Amygdala (tissue), 56 donors: ENCODE measurements at regions not wholly inside any gene's neighbourhood (a gene's known extent, or its start where the extent isn't known, plus 50 kb on each side); places are given as distances from the start of the nearest gene placed in this dataset.

ENCODE experiments used
- DNase-seq, 56 donors: peaks; one replicate each; lab custom pipeline; 2025; lab: John Stamatoyannopoulos, UW

DNA sequence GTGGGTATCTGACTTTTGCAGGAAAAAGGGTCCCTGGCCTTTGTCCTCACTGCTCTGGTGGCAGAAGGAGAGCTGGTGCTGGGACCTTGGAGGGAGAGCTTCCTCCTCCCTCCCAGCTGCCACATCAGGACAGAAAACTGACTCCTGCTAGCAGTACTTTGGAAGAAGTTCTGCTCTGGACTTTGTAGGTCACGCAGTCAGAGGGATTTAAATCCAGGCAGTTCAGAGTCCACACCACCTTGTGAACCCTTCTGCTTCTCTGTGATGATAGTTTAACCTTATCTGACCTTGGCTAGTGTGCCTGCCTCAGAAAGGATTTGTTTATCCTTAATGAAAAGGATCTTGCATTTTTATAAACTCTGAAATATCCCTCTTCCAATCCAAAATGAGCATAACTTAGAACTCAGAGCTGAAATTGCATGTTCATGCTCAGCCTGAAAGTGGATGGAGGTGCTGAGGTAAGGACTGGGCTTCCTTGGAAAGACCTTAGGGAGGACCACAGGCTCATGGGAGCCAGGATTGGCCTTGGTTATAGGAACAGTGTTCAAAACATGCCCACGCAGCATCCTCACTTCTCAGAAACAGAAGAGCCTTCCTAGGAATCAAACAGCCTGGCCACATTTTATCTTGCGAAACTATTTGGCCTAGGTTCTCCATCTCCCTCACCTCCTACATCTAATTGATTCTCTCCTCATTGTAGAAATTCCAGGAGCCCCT lies 123.9 kb upstream of the SASH1 start:
- no peak for DNase-seq

DNA sequence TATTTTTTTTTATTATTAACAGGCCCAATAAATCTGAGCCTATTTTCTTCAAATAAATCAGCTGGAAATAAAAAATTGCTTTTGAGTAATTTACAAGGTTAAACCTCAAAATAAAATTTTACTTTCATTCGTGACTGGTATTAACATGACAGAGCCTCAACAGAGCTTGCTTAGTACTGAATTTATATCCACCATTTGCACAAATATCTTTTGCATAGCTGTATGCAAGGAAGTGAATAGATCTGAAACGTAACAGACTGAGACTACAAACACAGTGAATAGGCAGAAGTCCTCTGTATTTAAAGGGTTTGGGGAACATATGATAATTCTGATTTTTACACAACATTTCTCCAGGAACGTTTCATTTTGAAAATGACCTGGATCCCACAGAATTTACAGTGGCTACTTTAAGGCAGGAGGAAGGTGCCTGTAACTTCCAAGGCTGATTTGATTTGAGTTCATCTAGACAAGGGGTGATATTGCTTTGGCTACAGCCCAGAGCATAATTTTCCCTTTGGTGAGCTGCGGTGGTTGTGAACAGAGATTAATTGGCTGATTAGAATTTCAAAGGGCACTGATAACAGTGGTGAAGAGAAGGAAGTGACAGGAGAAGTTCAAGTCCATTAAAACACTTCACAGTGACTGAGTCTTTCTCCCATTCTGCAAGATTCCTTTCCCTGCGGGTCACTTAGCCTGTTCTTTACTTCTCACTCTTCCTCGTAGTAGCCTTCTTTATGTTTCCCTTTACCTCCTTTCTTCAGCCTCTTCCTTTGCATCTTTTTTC lies 121.2 kb upstream of the SASH1 start:
- DNase-seq = no peak

- no peak for DNase-seq
These were observed 120.3 kb upstream of the SASH1 start for GRCh38 chr6:148222376-148222775.

GRCh38 chr6:148222846-148223245 lies 119.8 kb upstream of the SASH1 start:
- DNase-seq = no peak

DNA sequence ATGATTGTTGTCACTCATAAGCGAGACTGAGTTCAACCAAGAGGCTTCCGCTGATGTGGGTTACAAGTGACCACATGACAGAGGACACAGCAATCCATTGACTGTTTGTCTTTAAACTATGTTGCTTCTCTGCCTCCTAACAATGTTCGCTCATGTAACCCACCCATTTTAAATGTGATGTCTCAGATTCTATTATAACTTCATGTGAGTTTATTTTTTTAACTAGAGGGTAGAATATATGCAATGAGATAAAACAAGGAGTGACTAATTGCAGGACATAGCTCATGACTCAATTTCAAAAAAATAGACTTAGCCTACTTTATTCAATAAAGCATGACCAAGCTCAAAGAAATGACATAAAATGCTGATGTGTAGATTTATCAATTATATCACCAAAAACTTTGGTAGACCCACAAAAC lies 119.2 kb upstream of the SASH1 start:
- DNase-seq = peak in 7 of 56 donors; percentile 7 to 30 (median 14)

GRCh38 chr6:148225871-148226270 lies 116.8 kb upstream of the SASH1 start:
- DNase-seq = peak in 1 of 56 donors; percentile 32

- no peak for DNase-seq
These were observed 116.4 kb upstream of the SASH1 start for GRCh38 chr6:148226284-148226683.

DNA sequence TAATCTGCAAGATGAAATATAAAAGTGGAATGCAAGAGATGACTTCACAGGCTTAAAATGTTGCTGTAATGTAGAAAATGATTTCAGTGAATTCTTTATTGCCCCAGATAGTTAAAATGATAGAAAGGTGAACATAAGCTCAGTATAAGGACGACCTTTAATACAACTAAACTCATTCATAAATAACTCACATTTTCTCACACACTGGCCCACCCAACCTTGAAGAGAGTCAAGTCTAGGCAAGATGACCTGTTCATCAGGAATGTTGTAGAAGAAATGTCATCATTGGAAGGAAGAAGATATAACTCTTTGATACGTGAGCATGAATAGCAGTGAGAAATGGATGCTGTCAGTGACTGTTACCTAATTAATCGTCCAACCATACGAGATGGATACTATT lies 111.1 kb upstream of the SASH1 start:
- DNase-seq = no peak

DNA sequence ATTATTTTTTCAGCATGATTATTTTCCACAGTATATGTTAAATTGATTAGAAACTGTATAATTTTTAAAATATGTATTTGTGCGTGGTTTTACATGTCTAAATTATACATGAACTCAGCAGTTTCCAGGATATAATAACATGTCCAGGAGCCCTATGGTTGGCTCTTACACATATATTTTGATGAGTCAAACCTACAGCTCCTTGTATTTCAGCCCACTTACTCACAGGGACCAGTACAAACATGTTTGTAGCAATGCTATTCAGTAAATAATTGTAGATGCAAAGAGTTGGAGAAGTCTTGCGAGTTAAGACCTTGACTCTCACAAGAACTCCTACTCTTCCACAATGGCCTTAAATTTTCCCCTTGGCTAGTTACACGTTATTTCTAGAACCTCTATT lies 107.2 kb upstream of the SASH1 start:
- no peak for DNase-seq

- no peak for DNase-seq
These were observed 103.9 kb upstream of the SASH1 start for GRCh38 chr6:148238713-148239112.

GRCh38 chr6:148239215-148239614 lies 103.4 kb upstream of the SASH1 start:
- DNase-seq = no peak

DNA sequence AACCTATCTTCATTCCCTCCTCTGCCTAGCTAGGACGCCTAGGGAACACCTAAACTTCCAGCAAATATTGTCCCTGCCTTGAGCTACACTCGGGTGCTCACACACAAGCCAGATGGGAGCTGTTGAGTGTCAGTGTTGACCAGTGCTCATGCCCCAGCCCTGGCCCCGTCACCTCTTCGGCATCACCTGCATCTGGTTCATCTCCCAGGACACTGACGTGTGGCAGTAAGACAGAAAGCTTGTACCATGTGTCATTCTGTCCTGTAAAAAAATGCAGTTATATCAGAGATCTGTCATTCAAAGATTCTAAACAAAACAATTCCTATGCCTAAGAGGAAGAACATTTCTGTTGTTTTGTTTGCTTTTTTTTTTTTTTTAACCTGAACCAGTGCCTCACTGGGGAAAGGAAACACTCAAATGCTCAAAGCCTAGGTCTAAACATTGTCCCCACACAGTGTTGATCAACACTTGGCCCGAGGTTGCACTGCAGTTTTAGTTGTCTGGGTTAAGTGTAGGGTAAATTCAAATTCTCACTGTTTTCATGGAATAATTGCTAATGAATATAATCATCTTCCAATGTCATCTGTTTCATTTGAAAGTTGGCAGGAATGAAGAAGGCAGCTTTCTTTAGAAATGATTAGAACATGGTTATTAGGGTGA lies 102.7 kb upstream of the SASH1 start:
- DNase-seq = no peak

DNA sequence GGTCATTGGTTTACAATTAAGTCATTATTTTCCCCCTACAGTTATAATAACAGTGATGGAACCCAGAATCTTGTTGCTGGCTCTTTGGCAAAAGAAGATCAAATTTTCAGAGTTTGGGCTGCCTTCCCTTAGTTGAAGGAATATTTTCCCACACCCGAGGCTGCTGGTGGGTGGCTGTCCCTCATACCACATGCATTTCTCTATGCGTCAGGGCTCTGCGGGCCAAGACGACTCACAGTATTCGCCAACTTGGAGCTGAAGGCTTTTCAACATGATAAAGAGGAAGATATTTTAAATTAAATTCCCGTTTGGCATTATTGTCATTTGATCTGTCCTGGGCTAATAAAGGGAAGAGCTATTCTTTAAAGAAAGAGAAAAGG lies 102.2 kb upstream of the SASH1 start:
- DNase-seq = no peak

DNA sequence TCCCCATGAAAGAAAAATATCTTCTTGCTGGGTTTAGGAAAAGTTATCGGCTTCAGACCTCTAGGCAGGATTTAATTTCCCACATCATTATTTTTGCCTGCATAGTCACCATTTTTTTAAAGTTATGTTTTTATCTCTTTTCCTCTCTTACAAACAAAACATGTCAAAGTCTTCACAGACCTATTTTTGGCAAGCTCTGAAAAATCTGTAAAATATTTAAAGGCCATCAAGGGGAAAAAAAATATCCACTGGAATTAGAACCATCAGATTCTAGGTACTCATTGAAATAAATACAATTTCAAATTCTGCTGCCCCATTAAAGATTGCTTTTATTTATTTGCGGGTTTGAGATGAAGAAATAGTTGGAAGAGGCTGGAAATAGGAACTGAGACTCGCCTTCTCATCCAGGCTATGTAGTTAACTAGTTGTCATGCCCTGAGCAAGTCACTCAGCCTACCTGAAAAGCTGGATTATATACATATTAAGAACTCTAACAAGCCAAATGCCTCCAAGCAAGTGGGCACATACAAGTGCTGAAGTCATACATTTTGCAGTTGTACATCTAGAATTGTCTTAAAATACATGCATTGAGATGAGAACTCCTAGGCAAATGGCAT lies 101.7 kb upstream of the SASH1 start:
- no peak for DNase-seq

GRCh38 chr6:148242180-148242579 lies 100.5 kb upstream of the SASH1 start:
- peak in 1 of 56 donors; percentile 10 for DNase-seq

- no peak for DNase-seq
These were observed 98.3 kb upstream of the SASH1 start for GRCh38 chr6:148244217-148244935.

GRCh38 chr6:148247386-148248063 lies 95.1 kb upstream of the SASH1 start:
- no peak for DNase-seq

GRCh38 chr6:148249160-148249559 lies 93.5 kb upstream of the SASH1 start:
- no peak for DNase-seq

GRCh38 chr6:148249679-148250375 lies 92.8 kb upstream of the SASH1 start:
- no peak for DNase-seq
